ENCODE measurements at regions not wholly inside any gene's neighbourhood (a gene's known extent, or its start where the extent isn't known, plus 50 kb on each side); places are given as distances from the start of the nearest gene placed in this dataset.

DNA sequence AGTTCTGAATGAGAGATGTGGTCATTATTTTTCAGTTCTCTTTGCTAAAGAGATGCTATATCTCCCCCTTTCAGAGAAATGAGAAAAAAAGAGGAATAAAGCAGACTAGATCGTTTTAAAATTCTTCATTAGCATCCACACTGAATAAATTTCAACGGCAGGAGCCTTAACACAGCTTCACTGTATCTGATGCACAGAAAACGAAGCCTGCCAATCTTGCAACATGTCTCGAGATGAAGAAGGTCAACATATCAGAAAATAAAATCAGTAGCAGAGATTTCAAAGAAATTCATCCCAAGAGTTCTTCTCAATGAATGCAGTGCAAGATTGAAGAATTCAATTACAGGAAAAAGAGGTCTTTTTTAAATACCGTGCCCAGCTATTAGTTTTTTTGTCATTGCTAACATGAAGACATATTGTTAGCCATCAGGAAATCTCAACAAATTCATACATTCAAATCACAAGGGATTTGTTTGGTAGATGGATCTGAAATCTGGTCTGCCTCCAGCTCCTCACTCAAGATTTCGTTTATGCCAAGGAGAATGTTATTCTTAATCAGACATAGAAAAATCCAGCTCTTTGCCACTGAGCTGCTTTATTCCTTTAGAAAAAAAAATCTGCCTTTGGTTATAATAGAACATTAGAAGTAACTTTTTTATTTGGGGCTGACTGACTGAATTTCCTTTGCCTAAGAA is 76.4 kb upstream of the DAB1 start:
- no peak overlapping the region for H3K27ac ChIP-seq
- TF ChIP-seq ZFX (IDR thresholded peaks at IDR 0.05; ENCODE audit: borderline replicate concordance) = no peak
- TF ChIP-seq, protein P1, sequence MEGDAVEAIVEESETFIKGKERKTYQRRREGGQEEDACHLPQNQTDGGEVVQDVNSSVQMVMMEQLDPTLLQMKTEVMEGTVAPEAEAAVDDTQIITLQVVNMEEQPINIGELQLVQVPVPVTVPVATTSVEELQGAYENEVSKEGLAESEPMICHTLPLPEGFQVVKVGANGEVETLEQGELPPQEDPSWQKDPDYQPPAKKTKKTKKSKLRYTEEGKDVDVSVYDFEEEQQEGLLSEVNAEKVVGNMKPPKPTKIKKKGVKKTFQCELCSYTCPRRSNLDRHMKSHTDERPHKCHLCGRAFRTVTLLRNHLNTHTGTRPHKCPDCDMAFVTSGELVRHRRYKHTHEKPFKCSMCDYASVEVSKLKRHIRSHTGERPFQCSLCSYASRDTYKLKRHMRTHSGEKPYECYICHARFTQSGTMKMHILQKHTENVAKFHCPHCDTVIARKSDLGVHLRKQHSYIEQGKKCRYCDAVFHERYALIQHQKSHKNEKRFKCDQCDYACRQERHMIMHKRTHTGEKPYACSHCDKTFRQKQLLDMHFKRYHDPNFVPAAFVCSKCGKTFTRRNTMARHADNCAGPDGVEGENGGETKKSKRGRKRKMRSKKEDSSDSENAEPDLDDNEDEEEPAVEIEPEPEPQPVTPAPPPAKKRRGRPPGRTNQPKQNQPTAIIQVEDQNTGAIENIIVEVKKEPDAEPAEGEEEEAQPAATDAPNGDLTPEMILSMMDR (IDR thresholded peaks at IDR 0.05) = no peak

DNA sequence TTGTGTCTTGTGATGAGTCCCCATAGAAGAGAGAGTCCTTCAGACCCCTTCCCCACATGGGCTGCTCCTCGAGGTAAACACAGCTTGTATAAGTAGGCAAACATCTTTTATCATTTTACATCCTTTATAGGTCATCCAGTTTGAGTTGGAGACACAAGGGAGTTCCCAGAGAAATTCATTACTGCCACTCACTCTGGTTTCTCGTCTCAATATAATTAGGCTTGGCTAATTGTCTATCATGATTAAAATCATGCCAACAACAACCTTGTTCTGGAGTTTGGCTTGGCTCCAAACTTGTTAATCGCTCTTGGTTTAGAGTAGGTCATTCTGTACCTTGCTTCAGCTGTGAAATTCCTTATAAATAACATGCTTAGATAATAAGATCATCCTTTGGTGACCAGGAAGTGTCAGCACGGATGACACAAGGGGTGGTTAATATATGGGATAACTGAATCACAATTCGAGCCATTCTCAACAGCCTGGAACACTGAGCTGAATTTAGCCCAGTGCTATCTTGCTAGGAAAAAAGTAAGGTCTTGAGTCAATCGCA is 70.7 kb upstream of the DAB1 start:
- H3K27ac ChIP-seq = no peak overlapping the region

DNA sequence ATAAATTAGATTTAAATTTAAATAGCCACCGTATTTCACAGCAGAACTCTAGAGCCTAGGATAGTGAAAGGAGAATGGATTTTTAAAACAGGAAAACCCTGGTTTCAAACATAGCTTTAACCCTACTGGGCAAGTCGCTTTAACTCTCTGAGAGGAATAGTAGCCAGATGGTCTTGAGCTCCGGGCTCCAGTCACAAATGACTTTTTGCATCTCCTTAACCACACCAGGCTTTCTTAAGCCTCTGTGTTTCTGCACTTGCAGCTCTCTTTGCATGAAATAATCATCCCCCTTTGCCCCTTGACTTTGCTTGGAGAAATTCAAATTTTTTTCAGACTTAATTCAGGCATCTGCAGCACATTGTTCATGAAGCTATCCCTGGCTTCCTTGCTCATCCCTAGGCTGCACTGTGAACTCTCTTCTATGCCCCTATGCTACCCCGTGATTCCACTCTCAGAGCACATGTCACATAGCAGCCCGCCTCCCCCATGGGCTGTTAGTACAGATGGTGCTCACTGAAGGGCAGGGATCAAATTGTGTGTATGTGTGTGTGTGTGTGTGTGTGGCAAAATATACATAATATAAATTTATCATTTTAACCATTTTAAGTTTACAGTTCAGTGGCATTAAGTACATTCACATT is 68.8 kb upstream of the DAB1 start:
- TF ChIP-seq ZFX (IDR thresholded peaks at IDR 0.05; ENCODE audit: borderline replicate concordance) = no peak
- TF ChIP-seq, protein P1 (IDR thresholded peaks at IDR 0.05) = no peak
- H3K27ac ChIP-seq = no peak overlapping the region

More for the DNA sequence above, 70.7 kb upstream of the DAB1 start:
- no peak for TF ChIP-seq ZFX (IDR thresholded peaks at IDR 0.05; ENCODE audit: borderline replicate concordance)
- TF ChIP-seq, protein P1 (IDR thresholded peaks at IDR 0.05) = no peak

DNA sequence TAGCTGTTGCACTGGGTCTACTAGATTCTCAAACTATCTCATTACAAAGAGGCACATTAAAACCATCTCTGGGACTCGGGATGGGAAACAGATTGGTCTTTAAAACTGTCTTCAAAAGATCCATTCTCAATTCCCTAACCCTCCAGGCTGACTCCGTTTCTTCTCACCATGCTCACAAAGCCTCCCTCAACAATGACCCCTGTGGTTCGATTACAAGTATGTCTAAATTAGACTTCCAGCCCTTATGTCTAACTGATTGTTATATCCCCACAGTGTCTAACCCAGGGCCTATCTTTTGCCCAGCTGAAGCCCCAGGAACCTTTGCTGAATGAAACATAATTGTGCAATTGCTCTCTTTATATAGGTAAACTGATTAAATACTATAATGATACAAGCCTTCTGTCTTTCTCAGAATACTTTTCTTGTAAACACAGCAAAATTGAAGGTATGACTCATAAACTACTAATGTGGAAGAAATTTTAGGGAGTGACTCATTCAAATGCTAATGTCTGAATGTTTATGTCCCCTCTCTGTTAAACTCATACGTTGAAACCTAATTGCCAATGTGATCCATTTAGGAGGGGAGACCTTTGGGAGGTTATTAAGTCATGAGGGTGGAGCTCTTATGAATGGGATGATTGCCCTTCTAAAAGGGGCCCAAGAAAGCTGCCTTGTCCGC is 65.6 kb upstream of the DAB1 start:
- H3K27ac ChIP-seq = no peak overlapping the region
- TF ChIP-seq ZFX (IDR thresholded peaks at IDR 0.05; ENCODE audit: borderline replicate concordance) = no peak
- TF ChIP-seq, protein P1 (IDR thresholded peaks at IDR 0.05) = no peak

DNA sequence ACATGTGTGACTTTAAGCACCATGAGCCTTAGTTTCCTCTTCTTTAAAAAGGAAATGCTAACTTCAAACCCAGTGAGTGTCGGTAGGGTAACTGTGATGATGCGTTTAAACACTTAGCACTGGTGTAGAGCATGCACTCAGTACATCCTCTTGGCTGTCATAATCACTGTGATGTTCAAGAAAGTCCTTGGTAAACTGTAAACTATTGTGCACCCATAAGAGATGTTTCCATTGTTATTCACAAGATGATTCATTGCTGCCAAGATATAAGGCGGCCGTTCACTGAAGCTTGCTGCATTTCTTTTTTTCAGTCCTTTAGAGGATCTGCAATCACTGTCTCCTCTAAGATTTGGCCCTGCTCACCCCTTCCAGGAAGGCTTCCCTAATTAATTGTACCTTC is 61.8 kb upstream of the DAB1 start:
- no peak overlapping the region for H3K27ac ChIP-seq
- TF ChIP-seq, protein P1 (IDR thresholded peaks at IDR 0.05) = no peak

DNA sequence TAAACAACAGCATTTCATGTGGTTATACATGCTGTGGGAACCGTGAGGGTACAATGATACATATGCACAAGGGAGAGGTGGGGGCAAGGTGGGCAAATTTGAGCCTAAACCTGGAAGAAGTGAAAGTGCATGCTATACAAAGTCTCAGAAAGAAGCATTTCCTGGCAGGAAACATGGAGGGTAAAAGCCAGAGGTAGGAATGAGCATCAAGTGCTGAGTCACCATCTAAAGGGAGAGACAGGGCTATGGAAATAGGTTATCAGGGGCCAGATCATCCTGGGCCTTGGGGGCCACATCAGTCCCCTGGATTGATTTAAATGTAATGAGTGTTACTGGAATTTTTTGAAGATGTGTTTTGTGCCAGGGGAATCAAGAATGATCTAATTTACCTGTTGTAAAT is 60.1 kb upstream of the DAB1 start:
- no peak for TF ChIP-seq ZFX (IDR thresholded peaks at IDR 0.05; ENCODE audit: borderline replicate concordance)
- TF ChIP-seq, protein P1 (IDR thresholded peaks at IDR 0.05) = no peak
- no peak overlapping the region for H3K27ac ChIP-seq

DNA sequence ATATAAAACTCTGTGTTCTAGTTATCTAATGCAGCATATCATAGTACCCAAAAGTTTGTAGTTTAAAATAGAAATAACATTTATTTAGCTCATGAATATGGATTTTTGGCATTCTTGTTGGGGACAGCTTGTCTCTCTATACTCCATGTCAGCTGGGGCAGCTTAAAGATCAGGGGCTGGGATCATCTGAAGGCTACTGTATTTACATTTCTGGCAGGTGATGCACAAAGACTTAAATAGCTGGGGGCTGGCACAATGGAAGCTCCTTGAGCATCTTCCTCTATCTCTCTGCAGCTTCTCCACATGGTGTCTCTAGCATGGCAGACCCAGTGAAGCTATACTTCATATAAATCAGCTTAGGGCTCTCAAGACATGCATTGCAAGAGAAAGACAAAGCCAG is 55.6 kb upstream of the DAB1 start:
- H3K27ac ChIP-seq = no peak overlapping the region
- TF ChIP-seq, protein P1 (IDR thresholded peaks at IDR 0.05) = no peak
- no peak for TF ChIP-seq ZFX (IDR thresholded peaks at IDR 0.05; ENCODE audit: borderline replicate concordance)

All from 22Rv1 (cell line).